RWPE1 (cell line): ENCODE measurements at regions not wholly inside any gene's neighbourhood (a gene's known extent, or its start where the extent isn't known, plus 50 kb on each side); places are given as distances from the start of the nearest gene placed in this dataset.

Experiments used
- CTCF ChIA-PET: fragments of 350-600 bp; sonication (Branson Sonifier 250); formaldehyde crosslinking; extraction: SDS; loops from one replicate; lab custom pipeline; 2021; lab: Yijun Ruan, JAX
- POLR2A ChIA-PET: fragments of 400-600 bp; formaldehyde crosslinking; extraction: SDS; loops from one replicate; lab custom pipeline; 2020; ENCODE audit warnings: antibody characterized with exemption; ENCODE audit not compliant: low non-redundant PET; lab: Yijun Ruan, JAX
- DNase-seq: peaks from one replicate; pipeline ENCODE4 v3.0.0; 2012; ENCODE audit warnings: low spot score
- H3K27ac ChIP-seq: fragments of 450-650 bp; 2 replicates; pipeline ENCODE4 v1.5.1; 2017
- TF ChIP-seq, protein P1 (sequence below): fragments of 450-650 bp; conservative IDR thresholded peaks from 2 replicates; pipeline ENCODE4 v1.5.1; 2017; ENCODE audit warnings: low read depth, mild to moderate bottlenecking

DNA sequence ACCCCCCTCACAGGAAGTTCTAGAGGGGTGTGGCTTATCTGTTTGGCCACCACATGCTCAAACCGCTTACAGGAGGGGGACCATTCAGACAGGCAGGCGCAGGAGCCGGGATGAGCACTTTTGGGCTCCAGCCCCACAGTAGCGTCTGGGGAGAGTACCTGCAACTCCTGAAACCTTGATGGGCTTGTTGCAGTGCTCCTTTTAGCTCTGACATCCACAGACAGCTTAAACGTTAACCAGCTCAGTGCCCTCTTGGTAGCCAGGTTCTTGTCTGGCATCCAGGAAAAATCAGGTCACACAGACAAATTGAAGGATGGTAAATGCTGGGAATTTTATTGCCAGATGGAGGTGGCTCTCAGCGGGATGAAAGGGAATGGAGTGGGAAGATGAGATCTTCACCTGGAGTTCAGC lies 326.3 kb downstream of the ETS1 start:
- no peak overlapping the region for H3K27ac ChIP-seq
- TF ChIP-seq, protein P1, sequence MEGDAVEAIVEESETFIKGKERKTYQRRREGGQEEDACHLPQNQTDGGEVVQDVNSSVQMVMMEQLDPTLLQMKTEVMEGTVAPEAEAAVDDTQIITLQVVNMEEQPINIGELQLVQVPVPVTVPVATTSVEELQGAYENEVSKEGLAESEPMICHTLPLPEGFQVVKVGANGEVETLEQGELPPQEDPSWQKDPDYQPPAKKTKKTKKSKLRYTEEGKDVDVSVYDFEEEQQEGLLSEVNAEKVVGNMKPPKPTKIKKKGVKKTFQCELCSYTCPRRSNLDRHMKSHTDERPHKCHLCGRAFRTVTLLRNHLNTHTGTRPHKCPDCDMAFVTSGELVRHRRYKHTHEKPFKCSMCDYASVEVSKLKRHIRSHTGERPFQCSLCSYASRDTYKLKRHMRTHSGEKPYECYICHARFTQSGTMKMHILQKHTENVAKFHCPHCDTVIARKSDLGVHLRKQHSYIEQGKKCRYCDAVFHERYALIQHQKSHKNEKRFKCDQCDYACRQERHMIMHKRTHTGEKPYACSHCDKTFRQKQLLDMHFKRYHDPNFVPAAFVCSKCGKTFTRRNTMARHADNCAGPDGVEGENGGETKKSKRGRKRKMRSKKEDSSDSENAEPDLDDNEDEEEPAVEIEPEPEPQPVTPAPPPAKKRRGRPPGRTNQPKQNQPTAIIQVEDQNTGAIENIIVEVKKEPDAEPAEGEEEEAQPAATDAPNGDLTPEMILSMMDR, result no peak
- CTCF ChIA-PET, result interaction anchor here (0.5 kb wide), 1 partner anchor 365 kb away, joined by 5 read pairs; no protein-coding TSS in a partner anchor
- no peak for DNase-seq
- POLR2A ChIA-PET, result no interaction called here

DNA sequence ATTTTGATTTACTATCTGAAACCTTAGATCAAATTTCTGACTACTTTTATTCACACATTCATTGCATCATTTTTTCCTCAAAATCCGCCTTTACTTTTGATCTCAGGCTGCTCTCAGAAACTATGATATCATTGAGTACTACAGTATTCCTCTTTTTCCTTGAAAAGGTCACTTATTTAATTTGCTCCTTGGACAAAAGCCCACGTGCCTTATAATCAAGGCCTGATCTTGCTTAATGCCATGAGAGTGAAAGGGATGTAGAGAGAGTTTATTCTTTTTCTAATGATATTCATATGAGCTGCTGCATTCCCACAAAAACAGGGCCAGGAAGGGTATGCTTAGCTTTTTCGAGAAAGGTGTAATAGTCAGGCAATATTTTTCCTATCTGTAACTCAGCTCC lies 327.0 kb downstream of the ETS1 start:
- ChIA-PET POLR2A (no interaction called here), CTCF (interaction anchor here (0.5 kb wide), 1 partner anchor 365 kb away, joined by 5 read pairs; no protein-coding TSS in a partner anchor)
- DNase-seq, result no peak
- TF ChIP-seq, protein P1, result no peak
- no peak overlapping the region for H3K27ac ChIP-seq

DNA sequence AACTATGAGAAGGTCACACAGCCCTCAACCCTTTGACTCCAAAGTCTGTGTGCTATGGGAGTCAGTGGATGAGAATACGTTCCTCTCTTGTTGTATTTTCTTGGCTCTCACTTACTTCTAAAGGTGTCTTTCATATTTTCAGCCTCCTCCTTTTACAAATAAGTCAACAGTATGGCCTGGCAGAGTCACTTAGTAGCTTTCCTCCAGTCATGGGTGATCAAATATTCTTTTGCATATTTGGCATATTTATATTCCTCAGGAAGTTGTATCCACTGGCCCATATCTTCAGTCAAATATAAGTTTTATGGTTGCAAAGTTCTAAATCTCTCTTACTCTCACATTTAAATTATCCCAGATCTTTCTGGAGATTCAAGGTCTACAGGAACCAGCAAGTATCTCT lies 327.5 kb downstream of the ETS1 start:
- POLR2A ChIA-PET, result no interaction called here
- DNase-seq, result no peak
- TF ChIP-seq, protein P1, result no peak
- CTCF ChIA-PET, result interaction anchor here (0.6 kb wide), 1 partner anchor 21 kb away, joined by 3 read pairs; no protein-coding TSS in a partner anchor
- H3K27ac ChIP-seq, result no peak overlapping the region

DNA sequence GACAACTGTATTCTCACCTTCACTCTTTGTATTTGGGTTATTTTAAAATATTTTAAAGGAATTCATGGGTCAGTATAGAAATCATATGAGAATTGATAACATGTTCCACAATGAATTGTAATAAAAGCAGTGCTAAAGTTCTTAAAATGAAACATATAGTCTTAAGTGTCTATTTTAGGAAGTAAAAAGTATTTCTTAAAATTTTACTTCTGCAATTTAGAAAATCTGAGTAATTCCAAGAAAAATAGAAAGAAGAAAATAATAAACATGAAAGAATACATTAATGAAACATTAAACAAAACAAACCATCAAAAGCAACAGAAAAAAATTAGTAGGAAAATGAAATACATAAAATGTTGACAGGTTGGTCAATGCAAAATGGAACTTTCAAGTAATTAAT lies 332.4 kb downstream of the ETS1 start:
- POLR2A ChIA-PET, result no interaction called here
- CTCF ChIA-PET, result no interaction called here
- TF ChIP-seq, protein P1, result no peak
- no peak overlapping the region for H3K27ac ChIP-seq
- DNase-seq, result no peak

DNA sequence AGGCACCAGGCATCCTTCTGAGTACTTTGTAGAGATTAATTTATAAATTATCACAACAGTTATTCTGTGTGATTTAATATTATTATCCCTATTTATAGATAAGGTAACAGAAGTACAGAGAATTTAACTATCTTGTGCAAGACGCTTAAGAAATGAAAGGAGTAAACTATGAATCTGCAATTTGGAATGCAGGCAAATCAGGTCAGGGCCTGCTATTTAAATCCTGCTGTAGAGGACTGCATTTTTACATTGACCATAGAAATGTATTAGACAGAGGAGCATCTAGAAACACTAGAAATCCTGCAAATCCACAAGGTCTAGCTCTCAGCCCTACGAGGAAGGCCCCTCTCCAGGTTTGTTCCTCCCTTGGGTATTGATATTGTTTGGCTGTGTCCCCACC lies 336.2 kb downstream of the ETS1 start:
- DNase-seq, result peak; percentile 83
- no peak overlapping the region for H3K27ac ChIP-seq
- ChIA-PET CTCF (interaction anchor here (0.8 kb wide), 1 partner anchor 39 kb away, joined by 3 read pairs; no protein-coding TSS in a partner anchor), POLR2A (no interaction called here)
- TF ChIP-seq, protein P1, result no peak

DNA sequence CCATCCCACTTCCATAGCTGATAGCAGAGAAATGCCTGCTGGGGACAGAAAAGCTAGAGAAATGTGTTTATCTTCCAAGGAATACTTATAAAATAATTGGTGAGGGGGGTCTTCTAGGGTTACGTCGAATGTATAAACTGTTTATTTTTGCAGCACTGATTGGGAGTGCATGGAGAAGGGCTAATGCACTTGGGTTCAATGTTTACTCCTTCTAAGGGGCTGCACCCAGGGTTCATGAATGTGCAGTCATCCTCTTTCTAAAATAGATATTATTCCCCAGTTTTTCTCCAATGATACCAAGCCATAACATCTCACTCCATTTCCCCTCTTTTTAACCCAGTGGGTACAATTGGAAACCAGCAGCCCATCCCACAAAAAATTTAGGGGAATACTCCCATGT lies 336.9 kb downstream of the ETS1 start:
- POLR2A ChIA-PET, result no interaction called here
- no peak overlapping the region for H3K27ac ChIP-seq
- no peak for DNase-seq
- CTCF ChIA-PET, result interaction anchor here (0.8 kb wide), 1 partner anchor 380 kb away, joined by 6 read pairs; no protein-coding TSS in a partner anchor
- TF ChIP-seq, protein P1, result no peak
